Endothelial cell of umbilical vein (primary cell): ENCODE measurements at regions not wholly inside any gene's neighbourhood (a gene's known extent, or its start where the extent isn't known, plus 50 kb on each side); places are given as distances from the start of the nearest gene placed in this dataset.

Experiments used
- BruUV-seq: library from RNA; stranded (reverse); fragments of 400-500 nt; replicated peaks from 2 replicates; lab custom pipeline; 2021; lab: Mats Ljungman, UMichigan
- CTCF ChIA-PET: fragments of 300-600, 350-600 bp; sonication (Branson Sonifier 250); formaldehyde crosslinking; loops from one replicate; lab custom pipeline; 2021; ENCODE audit warnings: antibody characterized with exemption, inconsistent platforms; lab: Charles Lee
- POLR2A ChIA-PET: fragments of 300-600, 350-600 bp; sonication (Branson Sonifier 250); formaldehyde crosslinking; loops from one replicate; lab custom pipeline; 2021; ENCODE audit warnings: antibody characterized with exemption, inconsistent platforms; lab: Charles Lee
- DNase-seq: peaks from one replicate; pipeline ENCODE4 v3.0.0-alpha.2; 2011; ENCODE audit warnings: low read depth, low spot score
- FAIRE-seq: peaks from 2 replicates; lab custom pipeline; 2011; peaks lifted over from hg19 to GRCh38; lab: Jason Lieb, UNC
- H2AFZ ChIP-seq: 2 replicates; pipeline ENCODE4 v1.6.0; 2012; ENCODE audit warnings: low read depth, low read length, control low read depth, inconsistent platforms
- H3K27ac ChIP-seq: 2 replicates; pipeline ENCODE4 v1.5.1; 2011; ENCODE audit warnings: low read depth, mild to moderate bottlenecking, control low read depth, low read length, moderate library complexity; ENCODE audit not compliant: insufficient read depth
- H3K27me3 ChIP-seq, 2 experiments: 2 replicates each; pipeline versions ENCODE4 v1.6.0 to v1.6.1; 2011; ENCODE audit warnings: low read length in 2 of 2, mixed read lengths in 1 of 2; ENCODE audit not compliant: control insufficient read depth in 2 of 2, insufficient read depth in 2 of 2
- H3K36me3 ChIP-seq, 2 experiments: 2 replicates in 1 of 2; 3 replicates in 1 of 2; pipeline ENCODE4 v1.5.1; 2011; ENCODE audit warnings: low read length in 2 of 2, mild to moderate bottlenecking in 1 of 2, moderate library complexity in 1 of 2; ENCODE audit not compliant: control insufficient read depth in 2 of 2, insufficient read depth in 2 of 2; ENCODE audit errors: extremely low read depth in 1 of 2
- H3K4me1 ChIP-seq: 3 replicates; pipeline ENCODE4 v1.5.1; 2011; ENCODE audit warnings: mild to moderate bottlenecking, low read length; ENCODE audit not compliant: control insufficient read depth, insufficient read depth; ENCODE audit errors: extremely low read depth
- H3K4me2 ChIP-seq: 2 replicates; pipeline ENCODE4 v1.6.1; 2011; ENCODE audit warnings: low read length, control low read depth, mixed read lengths; ENCODE audit not compliant: insufficient read depth
- H3K4me3 ChIP-seq, 3 experiments: fragments of 200-600 bp in 1 of 3; sonication (generic), shearing (Covaris generic) in 1 of 3; replicated peaks in 1 of 3; 2 replicates each; pipeline ENCODE4 v1.5.1; 2011 to 2016; ENCODE audit warnings: control low read depth in 3 of 3, low read length in 3 of 3, mild to moderate bottlenecking in 2 of 3, inconsistent platforms in 1 of 3, low read depth in 1 of 3, moderate library complexity in 1 of 3; ENCODE audit not compliant: insufficient read depth in 1 of 3
- H3K79me2 ChIP-seq: 2 replicates; pipeline ENCODE4 v1.6.0; 2012; ENCODE audit warnings: low read length, inconsistent platforms; ENCODE audit not compliant: control insufficient read depth, insufficient read depth
- H3K9ac ChIP-seq: replicated peaks from 2 replicates; pipeline ENCODE3; 2011; ENCODE audit warnings: low read length, control low read depth; ENCODE audit not compliant: insufficient read depth; ENCODE audit errors: extremely low read depth
- H3K9me1 ChIP-seq: replicated peaks from 3 replicates; pipeline ENCODE4 v1.6.0; 2011; ENCODE audit warnings: mild to moderate bottlenecking, low read length; ENCODE audit not compliant: control insufficient read depth, insufficient read depth; ENCODE audit errors: extremely low read depth
- H3K9me3 ChIP-seq: replicated peaks from 2 replicates; pipeline ENCODE4 v1.5.1; 2012; ENCODE audit warnings: low read length, inconsistent platforms; ENCODE audit not compliant: control insufficient read depth, insufficient read depth
- H4K20me1 ChIP-seq: replicated peaks from 2 replicates; pipeline ENCODE3; 2011; ENCODE audit warnings: mild to moderate bottlenecking, low read length; ENCODE audit not compliant: control insufficient read depth, insufficient read depth; ENCODE audit errors: extremely low read depth
- EZH2 ChIP-seq: IDR thresholded peaks from 2 replicates; pipeline ENCODE4 v1.6.1; 2012; ENCODE audit warnings: borderline replicate concordance, low read depth, mild to moderate bottlenecking, moderate library complexity, low read length, inconsistent platforms; ENCODE audit not compliant: severe bottlenecking
- FOS ChIP-seq: IDR thresholded peaks from 2 replicates; pipeline ENCODE4 v1.6.1; 2011; ENCODE audit warnings: mild to moderate bottlenecking, low read length, moderate library complexity, borderline replicate concordance; ENCODE audit not compliant: insufficient read depth
- GATA2 ChIP-seq: IDR thresholded peaks from 2 replicates; pipeline ENCODE4 v1.7.0; 2011; ENCODE audit warnings: low read depth, mild to moderate bottlenecking, moderate library complexity, mixed read lengths, low read length; ENCODE audit not compliant: insufficient read length, insufficient read depth
- JUN ChIP-seq: IDR thresholded peaks from 2 replicates; pipeline ENCODE4 v1.6.1; 2011; ENCODE audit warnings: borderline replicate concordance, low read depth; ENCODE audit not compliant: insufficient read length, insufficient read depth
- MYC ChIP-seq: IDR thresholded peaks from one replicate; pipeline ENCODE4 v1.6.1; 2011; ENCODE audit warnings: mild to moderate bottlenecking, low read depth, low read length
- POLR2A ChIP-seq: IDR thresholded peaks from 2 replicates; pipeline ENCODE4 v1.6.1; 2012; ENCODE audit warnings: low read depth, mild to moderate bottlenecking, control low read depth, low read length
- POLR2AphosphoS5 ChIP-seq: IDR thresholded peaks from 2 replicates; pipeline ENCODE4 v1.6.1; 2012; ENCODE audit warnings: low read depth, mild to moderate bottlenecking, control low read depth, low read length, moderate library complexity; ENCODE audit not compliant: insufficient read depth
- dilution Hi-C: fragments of 300-500 bp; cut with MboI; formaldehyde crosslinking; loops from one replicate; pipeline ENCODE4 v1.15.0; 2019; ENCODE audit warnings: low sequenced_read_pairs; ENCODE audit not compliant: extremely low pct_ligation_motif_present
- intact Hi-C: fragments of 100-400 bp; cut with micrococcal nuclease; formaldehyde crosslinking; loops from one replicate; pipeline ENCODE4 v1.10.0; 2022
- TF ChIP-seq, protein P1 (sequence below), 2 donors: IDR thresholded peaks; 1 replicate in 1 of 2; 2 replicates in 1 of 2; pipeline ENCODE4 v1.5.1; 2011; ENCODE audit warnings: low read length in 2 of 2, mild to moderate bottlenecking in 2 of 2, moderate library complexity in 2 of 2, control low read depth in 1 of 2, inconsistent platforms in 1 of 2, low read depth in 1 of 2; ENCODE audit not compliant: insufficient read depth in 1 of 2; ENCODE audit errors: extremely low read depth in 1 of 2
- TF ChIP-seq, protein P2 (sequence below): IDR thresholded peaks from 2 replicates; pipeline ENCODE4 v1.6.1; 2011; ENCODE audit not compliant: insufficient read depth, insufficient read length

GRCh38 chr5:98637557-98637956, 135.9 kb upstream of the RGMB start:
- POLR2A ChIA-PET = no interaction called here
- dilution Hi-C loops = no loop called here
- BruUV-seq = no TSS peak
- H3K4me1 ChIP-seq = no peaks in the 10 kb centered on the region
- no peak for DNase-seq
- CTCF ChIA-PET = no interaction called here
- no peaks in the 10 kb centered on the region for H4K20me1 ChIP-seq
- H3K4me3 ChIP-seq = no peak overlapping the region
- H3K4me2 ChIP-seq = no peak overlapping the region
- TF ChIP-seq, protein P1, sequence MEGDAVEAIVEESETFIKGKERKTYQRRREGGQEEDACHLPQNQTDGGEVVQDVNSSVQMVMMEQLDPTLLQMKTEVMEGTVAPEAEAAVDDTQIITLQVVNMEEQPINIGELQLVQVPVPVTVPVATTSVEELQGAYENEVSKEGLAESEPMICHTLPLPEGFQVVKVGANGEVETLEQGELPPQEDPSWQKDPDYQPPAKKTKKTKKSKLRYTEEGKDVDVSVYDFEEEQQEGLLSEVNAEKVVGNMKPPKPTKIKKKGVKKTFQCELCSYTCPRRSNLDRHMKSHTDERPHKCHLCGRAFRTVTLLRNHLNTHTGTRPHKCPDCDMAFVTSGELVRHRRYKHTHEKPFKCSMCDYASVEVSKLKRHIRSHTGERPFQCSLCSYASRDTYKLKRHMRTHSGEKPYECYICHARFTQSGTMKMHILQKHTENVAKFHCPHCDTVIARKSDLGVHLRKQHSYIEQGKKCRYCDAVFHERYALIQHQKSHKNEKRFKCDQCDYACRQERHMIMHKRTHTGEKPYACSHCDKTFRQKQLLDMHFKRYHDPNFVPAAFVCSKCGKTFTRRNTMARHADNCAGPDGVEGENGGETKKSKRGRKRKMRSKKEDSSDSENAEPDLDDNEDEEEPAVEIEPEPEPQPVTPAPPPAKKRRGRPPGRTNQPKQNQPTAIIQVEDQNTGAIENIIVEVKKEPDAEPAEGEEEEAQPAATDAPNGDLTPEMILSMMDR (IDR thresholded peaks at IDR 0.05; ENCODE audit: extremely low read depth in 1 of 2, insufficient read depth in 1 of 2, low read depth in 1 of 2, low read length in 2 of 2) = no peak
- no peak for TF ChIP-seq GATA2
- no peaks in the 10 kb centered on the region for H3K36me3 ChIP-seq
- intact Hi-C loops = no loop called here
- H3K9me3 ChIP-seq = no peaks in the 10 kb centered on the region
- no peaks in the 10 kb centered on the region for H3K27me3 ChIP-seq
- no peak overlapping the region for H3K27ac ChIP-seq
- no peak for FAIRE-seq
- H3K9ac ChIP-seq = no peak overlapping the region
- no peaks in the 10 kb centered on the region for H3K79me2 ChIP-seq
- H2AFZ ChIP-seq = no peak overlapping the region
- H3K9me1 ChIP-seq = no peaks in the 10 kb centered on the region

DNA sequence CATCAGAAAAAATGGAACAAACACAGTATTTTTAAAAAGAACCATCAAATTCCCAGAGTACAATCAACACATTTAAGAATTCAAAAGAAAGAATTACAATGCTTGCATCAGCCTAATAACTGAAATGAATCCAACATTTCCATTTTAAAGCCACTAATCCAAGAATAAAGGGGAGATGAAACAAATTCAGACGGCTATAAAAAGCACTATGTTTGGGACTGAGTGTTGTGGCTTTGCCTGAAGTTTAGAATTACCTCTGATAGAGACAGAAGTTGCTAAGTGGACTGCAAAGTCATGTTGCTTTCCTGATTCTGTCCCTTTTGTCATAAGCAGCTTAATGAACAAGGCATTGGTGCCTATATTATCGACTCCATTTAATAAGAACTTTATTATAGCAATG, 135.4 kb upstream of the RGMB start:
- no peak for TF ChIP-seq POLR2AphosphoS5
- no peak for TF ChIP-seq MYC
- no peak for TF ChIP-seq EZH2
- TF ChIP-seq JUN = no peak
- TF ChIP-seq, protein P2, sequence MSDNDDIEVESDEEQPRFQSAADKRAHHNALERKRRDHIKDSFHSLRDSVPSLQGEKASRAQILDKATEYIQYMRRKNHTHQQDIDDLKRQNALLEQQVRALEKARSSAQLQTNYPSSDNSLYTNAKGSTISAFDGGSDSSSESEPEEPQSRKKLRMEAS = no peak
- TF ChIP-seq FOS = no peak
- no peak for TF ChIP-seq POLR2A
- Histone ChIP-seq H3K4me3 (no peak overlapping the region), H3K27ac (no peak overlapping the region), H4K20me1 (no peaks in the 10 kb centered on the region), H2AFZ (no peak overlapping the region), H3K36me3 (no peaks in the 10 kb centered on the region), H3K9me1 (no peaks in the 10 kb centered on the region), H3K9ac (no peak overlapping the region), H3K9me3 (no peaks in the 10 kb centered on the region), H3K79me2 (no peaks in the 10 kb centered on the region), H3K4me1 (no peaks in the 10 kb centered on the region), H3K27me3 (no peaks in the 10 kb centered on the region), H3K4me2 (no peak overlapping the region)
- DNase-seq = no peak
- no TSS peak for BruUV-seq
- dilution Hi-C loops = no loop called here
- no peak for FAIRE-seq
- ChIA-PET CTCF (interaction anchor here (0.8 kb wide), 1 partner anchor 77 kb away, joined by 3 read pairs; no protein-coding TSS in a partner anchor), POLR2A (no interaction called here)
- intact Hi-C loops = no loop called here
